ENCODE measurements at regions not wholly inside any gene's neighbourhood (a gene's known extent, or its start where the extent isn't known, plus 50 kb on each side); places are given as distances from the start of the nearest gene placed in this dataset.

- TF ChIP-seq, protein P1, sequence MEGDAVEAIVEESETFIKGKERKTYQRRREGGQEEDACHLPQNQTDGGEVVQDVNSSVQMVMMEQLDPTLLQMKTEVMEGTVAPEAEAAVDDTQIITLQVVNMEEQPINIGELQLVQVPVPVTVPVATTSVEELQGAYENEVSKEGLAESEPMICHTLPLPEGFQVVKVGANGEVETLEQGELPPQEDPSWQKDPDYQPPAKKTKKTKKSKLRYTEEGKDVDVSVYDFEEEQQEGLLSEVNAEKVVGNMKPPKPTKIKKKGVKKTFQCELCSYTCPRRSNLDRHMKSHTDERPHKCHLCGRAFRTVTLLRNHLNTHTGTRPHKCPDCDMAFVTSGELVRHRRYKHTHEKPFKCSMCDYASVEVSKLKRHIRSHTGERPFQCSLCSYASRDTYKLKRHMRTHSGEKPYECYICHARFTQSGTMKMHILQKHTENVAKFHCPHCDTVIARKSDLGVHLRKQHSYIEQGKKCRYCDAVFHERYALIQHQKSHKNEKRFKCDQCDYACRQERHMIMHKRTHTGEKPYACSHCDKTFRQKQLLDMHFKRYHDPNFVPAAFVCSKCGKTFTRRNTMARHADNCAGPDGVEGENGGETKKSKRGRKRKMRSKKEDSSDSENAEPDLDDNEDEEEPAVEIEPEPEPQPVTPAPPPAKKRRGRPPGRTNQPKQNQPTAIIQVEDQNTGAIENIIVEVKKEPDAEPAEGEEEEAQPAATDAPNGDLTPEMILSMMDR (conservative IDR thresholded peaks at IDR 0.05; ENCODE audit: low read length): no peak
- TF ChIP-seq EZH2phosphoT487 (IDR thresholded peaks at IDR 0.05; ENCODE audit: borderline replicate concordance, low read depth, low read length): no peak
These were observed 149.6 kb downstream of the CDH26 start for GRCh38 chr20:60107621-60108390.

Data from OCI-LY7 (cell line).